NCI-H1048 (cell line): ENCODE measurements at regions not wholly inside any gene's neighbourhood (a gene's known extent, or its start where the extent isn't known, plus 50 kb on each side); places are given as distances from the start of the nearest gene placed in this dataset.

Source experiments
- DNase-seq: peaks from one replicate; lab custom pipeline; 2025; lab: John Stamatoyannopoulos, UW

GRCh38 chr10:4196771-4197390 is 411.9 kb upstream of the KLF6 start:
- no peak for DNase-seq

GRCh38 chr10:4196183-4196582 is 411.2 kb upstream of the KLF6 start:
- no peak for DNase-seq

- no peak for DNase-seq
Observed at GRCh38 chr10:4195213-4195612, 410.2 kb upstream of the KLF6 start.

- DNase-seq, result no peak
Observed at GRCh38 chr10:4194231-4194630, 409.2 kb upstream of the KLF6 start.

GRCh38 chr10:4191894-4192293 is 406.9 kb upstream of the KLF6 start:
- no peak for DNase-seq

GRCh38 chr10:4191354-4191753 is 406.3 kb upstream of the KLF6 start:
- DNase-seq, result no peak

GRCh38 chr10:4190876-4191275 is 405.9 kb upstream of the KLF6 start:
- DNase-seq, result no peak

- no peak for DNase-seq
Observed at GRCh38 chr10:4189281-4189680, 404.3 kb upstream of the KLF6 start.

- DNase-seq, result no peak
Observed at GRCh38 chr10:4188406-4188805, 403.4 kb upstream of the KLF6 start.

- DNase-seq, result no peak
Observed at GRCh38 chr10:4186849-4187540, 402.0 kb upstream of the KLF6 start.

GRCh38 chr10:4183761-4184261 is 398.8 kb upstream of the KLF6 start:
- DNase-seq, result no peak

GRCh38 chr10:4181621-4182049 is 396.6 kb upstream of the KLF6 start:
- DNase-seq, result no peak

- DNase-seq, result no peak
Observed at GRCh38 chr10:4181081-4181480, 396.1 kb upstream of the KLF6 start.

GRCh38 chr10:4177791-4178190 is 392.8 kb upstream of the KLF6 start:
- no peak for DNase-seq

GRCh38 chr10:4176500-4177281 is 391.7 kb upstream of the KLF6 start:
- DNase-seq, result no peak

GRCh38 chr10:4174197-4174596 is 389.2 kb upstream of the KLF6 start:
- DNase-seq, result no peak

GRCh38 chr10:4170633-4171314 is 385.8 kb upstream of the KLF6 start:
- DNase-seq, result no peak

- DNase-seq, result no peak
Observed at GRCh38 chr10:4170181-4170580, 385.2 kb upstream of the KLF6 start.

- DNase-seq, result no peak
Observed at GRCh38 chr10:4169448-4169847, 384.4 kb upstream of the KLF6 start.

- DNase-seq, result no peak
Observed at GRCh38 chr10:4167216-4167615, 382.2 kb upstream of the KLF6 start.

- no peak for DNase-seq
Observed at GRCh38 chr10:4162571-4163286, 377.7 kb upstream of the KLF6 start.

- no peak for DNase-seq
Observed at GRCh38 chr10:4159173-4159572, 374.2 kb upstream of the KLF6 start.
